ENCODE measurements at regions not wholly inside any gene's neighbourhood (a gene's known extent, or its start where the extent isn't known, plus 50 kb on each side); places are given as distances from the start of the nearest gene placed in this dataset.

DNA sequence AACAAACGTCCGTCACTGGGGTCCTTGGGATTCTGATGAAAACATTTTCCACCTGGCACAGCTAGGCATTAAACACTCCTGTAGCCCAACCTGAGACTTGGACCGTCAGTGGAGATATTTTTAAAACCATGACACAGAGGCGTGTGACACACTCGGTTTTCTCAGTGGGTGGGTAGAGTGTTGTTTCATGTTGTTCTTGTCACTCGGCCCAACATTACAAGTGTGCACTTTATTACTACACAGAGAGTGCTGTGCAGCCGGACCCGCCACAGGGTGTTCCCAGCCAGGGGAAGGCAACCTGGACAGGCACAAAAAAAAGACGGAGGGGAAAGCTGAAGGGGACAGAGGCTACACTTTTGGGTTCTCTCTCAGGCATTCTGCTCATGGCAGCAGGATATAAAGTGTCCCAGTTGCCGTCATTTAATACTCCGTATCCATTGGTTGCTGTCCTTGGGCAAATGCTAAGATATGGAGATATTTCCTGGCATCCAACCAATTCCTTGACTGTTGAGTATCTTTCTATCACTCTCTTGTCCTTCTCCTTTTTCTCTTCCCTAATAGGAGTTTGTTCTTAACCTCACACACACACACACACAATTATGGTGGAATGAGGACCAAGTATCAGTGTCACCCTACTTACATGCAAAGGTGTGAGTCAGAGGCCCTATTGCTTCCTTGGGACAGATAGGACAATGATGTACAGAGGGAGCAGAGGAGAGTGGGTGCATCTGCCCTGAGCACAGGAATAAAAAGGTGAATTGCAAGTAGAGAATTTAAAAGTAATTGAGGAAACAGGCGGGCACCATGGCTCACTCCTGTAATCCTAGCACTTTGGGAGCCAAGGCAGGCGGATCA, 154.1 kb upstream of the SOX9 start:
- TF ChIP-seq, protein P1, sequence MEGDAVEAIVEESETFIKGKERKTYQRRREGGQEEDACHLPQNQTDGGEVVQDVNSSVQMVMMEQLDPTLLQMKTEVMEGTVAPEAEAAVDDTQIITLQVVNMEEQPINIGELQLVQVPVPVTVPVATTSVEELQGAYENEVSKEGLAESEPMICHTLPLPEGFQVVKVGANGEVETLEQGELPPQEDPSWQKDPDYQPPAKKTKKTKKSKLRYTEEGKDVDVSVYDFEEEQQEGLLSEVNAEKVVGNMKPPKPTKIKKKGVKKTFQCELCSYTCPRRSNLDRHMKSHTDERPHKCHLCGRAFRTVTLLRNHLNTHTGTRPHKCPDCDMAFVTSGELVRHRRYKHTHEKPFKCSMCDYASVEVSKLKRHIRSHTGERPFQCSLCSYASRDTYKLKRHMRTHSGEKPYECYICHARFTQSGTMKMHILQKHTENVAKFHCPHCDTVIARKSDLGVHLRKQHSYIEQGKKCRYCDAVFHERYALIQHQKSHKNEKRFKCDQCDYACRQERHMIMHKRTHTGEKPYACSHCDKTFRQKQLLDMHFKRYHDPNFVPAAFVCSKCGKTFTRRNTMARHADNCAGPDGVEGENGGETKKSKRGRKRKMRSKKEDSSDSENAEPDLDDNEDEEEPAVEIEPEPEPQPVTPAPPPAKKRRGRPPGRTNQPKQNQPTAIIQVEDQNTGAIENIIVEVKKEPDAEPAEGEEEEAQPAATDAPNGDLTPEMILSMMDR (conservative IDR thresholded peaks at IDR 0.05; ENCODE audit: low read depth, low read length) = no peak
- no peak for TF ChIP-seq EZH2 (IDR thresholded peaks at IDR 0.05; ENCODE audit: borderline replicate concordance, low read depth, low read length, poor library complexity, severe bottlenecking)
